Skin epidermis (tissue), 12 donors: ENCODE measurements at regions not wholly inside any gene's neighbourhood (a gene's known extent, or its start where the extent isn't known, plus 50 kb on each side); places are given as distances from the start of the nearest gene placed in this dataset.
"Not testable (repeated sequence)": the region's sequence is repeated elsewhere in the genome, so short reads cannot be mapped to it uniquely, and the experiment has no call there.

Experiments used
- H3K27ac ChIP-seq, 21 experiments: fragments of 200-600 bp; sonication (generic) in 11 of 21; one replicate each; pipeline ENCODE4 v1.5.0; 2020; ENCODE audit warnings: mild to moderate bottlenecking in 3 of 21, inconsistent platforms in 2 of 21, moderate library complexity in 2 of 21
- H3K4me3 ChIP-seq, 7 experiments: fragments of 200-600 bp; sonication (generic) in 2 of 7; one replicate each; pipeline ENCODE4 v1.5.0; 2020; ENCODE audit warnings: inconsistent platforms in 2 of 7, mild to moderate bottlenecking in 2 of 7, moderate library complexity in 1 of 7

GRCh38 chr4:130079027-130079426 lies 983.1 kb downstream of the C4orf33 start:
- not testable (repeated sequence) for H3K4me3 ChIP-seq, H3K27ac ChIP-seq

- H3K4me3 ChIP-seq, result no peak overlapping the region
- H3K27ac ChIP-seq, result no peak overlapping the region
Measured at GRCh38 chr4:130080872-130081451, 985.0 kb downstream of the C4orf33 start.

GRCh38 chr4:130090427-130090826 lies 994.5 kb downstream of the C4orf33 start:
- Histone ChIP-seq H3K27ac (no peak overlapping the region), H3K4me3 (no peak overlapping the region)

- H3K27ac ChIP-seq, result no peak overlapping the region
- H3K4me3 ChIP-seq, result no peak overlapping the region
Measured at GRCh38 chr4:130092187-130093015, 996.4 kb downstream of the C4orf33 start.

DNA sequence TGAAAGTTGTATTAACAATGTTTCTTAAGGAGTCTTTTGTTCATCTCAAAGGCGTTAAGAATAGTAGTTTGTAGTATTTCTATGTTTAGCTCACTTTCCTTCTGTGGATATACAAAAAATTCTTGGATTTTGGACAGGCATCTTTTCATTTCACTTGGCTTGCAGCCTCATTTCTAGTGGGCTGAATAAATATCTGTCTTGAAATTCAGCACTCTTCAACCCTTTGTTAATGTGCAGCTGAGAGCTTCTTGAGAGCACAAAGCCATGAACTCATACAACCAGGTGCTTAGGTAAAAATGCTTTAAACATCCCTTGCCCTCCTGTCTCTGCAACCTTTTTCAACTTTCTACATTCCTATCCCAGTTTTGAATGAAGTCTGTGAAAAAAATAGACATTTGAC lies 1003.2 kb downstream of the C4orf33 start:
- Histone ChIP-seq H3K27ac (no peak overlapping the region), H3K4me3 (no peak overlapping the region)

DNA sequence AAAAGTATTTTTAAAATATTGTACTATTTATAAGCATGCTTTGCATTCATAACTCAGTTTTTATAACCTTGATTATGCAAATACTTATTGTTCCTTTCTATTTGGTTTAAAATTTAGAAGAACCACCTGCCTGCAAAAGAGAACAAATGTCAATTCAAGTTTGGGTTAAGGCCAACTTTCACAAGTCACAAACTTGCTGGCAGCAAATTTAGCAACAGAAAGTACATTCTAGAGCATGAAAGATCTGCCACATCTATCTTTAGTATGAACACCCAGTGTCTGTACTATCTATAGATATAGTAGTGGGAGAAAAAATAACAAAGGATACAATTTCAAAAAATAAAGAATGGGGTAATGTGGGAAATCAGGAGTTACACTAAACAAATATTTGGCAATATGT lies 1014.2 kb downstream of the C4orf33 start:
- no peak overlapping the region for H3K4me3 ChIP-seq
- H3K27ac ChIP-seq, result no peak overlapping the region

- no peak overlapping the region for H3K4me3 ChIP-seq
- H3K27ac ChIP-seq, result no peak overlapping the region
Measured at GRCh38 chr4:130110770-130111169, 1014.8 kb downstream of the C4orf33 start.

DNA sequence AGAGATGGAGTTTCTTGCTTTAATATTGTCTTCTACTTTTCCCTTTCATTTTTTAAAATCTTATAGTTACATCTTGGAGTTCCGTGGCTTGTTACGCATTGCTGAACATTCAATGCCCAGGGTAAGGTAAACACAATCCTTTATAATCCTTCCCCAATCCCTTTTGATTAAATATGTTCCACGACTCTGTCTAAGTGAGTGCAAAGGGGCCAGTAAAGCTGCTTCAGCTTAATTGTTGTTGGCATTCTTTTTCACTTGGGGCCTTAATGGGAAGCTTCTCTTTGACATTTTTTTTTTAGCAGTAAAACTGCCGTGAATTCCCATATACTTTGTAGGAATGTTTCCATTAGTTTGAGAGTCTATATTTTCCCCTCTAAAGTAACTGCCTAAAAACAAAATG lies 1028.1 kb downstream of the C4orf33 start:
- Histone ChIP-seq H3K4me3 (no peak overlapping the region), H3K27ac (no peak overlapping the region)

GRCh38 chr4:130125467-130125866 lies 1029.5 kb downstream of the C4orf33 start:
- H3K27ac ChIP-seq, result no peak overlapping the region

GRCh38 chr4:130127297-130127696 lies 1031.3 kb downstream of the C4orf33 start:
- H3K4me3 ChIP-seq, result no peak overlapping the region
- no peak overlapping the region for H3K27ac ChIP-seq

More at GRCh38 chr4:130125467-130125866, 1029.5 kb downstream of the C4orf33 start:
- H3K4me3 ChIP-seq, result no peak overlapping the region

DNA sequence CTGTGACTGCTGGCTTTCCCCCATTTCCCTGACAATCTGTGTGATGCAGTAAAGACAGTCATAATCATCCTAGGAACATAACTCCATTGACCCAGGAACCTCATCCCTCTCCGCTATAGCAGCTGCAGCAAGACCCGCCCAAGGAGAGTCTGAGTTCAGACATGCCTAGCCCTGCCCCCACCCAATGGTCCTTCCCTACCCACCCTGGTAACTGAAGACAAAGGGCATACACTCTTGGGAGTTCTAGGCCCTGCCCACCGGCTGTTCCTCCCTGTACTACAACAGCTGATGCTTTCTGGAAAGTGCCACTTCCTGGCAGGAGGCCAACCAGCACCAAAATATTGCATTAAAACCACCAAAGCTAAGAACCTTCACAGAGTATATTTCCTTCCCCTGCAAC lies 1035.6 kb downstream of the C4orf33 start:
- no peak overlapping the region for H3K27ac ChIP-seq

DNA sequence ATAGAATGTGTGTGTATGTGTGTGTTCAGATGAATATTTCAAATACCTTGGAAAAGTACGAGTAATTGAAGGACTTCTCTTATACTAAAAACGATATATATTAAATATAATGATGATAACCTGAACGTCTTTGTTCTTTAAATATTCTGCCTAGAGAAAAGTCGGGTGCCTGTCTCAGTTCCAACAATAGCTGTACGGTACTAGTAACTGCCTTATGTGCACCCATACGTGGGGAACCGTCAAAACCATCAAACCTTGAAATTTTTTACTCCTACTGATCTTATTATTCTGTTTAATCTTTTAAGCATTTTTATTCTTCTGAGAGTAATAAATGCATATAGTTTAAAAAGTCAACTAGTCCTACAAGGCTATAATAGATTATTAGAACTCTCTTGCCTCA lies 1045.7 kb downstream of the C4orf33 start:
- no peak overlapping the region for H3K4me3 ChIP-seq
- no peak overlapping the region for H3K27ac ChIP-seq

More for the DNA sequence above, 1035.6 kb downstream of the C4orf33 start:
- H3K4me3 ChIP-seq, result no peak overlapping the region

DNA sequence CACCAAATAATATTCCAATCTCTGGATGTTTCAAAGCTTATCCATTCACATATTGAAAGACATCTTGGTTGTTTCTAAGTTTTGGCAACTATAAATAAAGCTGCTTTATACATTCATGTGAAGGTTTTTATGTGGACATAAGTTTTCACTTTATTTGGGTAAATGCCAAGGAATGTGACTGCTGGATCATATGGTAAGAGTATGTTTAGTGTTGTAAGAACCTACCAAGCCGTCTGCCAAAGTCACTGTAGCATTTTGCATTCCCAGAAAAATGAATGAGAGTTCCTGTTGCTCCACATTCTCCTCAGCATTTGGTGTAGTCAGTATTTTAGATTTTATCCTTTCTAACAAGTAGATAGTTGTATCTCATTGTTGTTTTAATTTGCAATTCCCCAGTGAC lies 1047.7 kb downstream of the C4orf33 start:
- H3K4me3 ChIP-seq, result no peak overlapping the region
- H3K27ac ChIP-seq, result no peak overlapping the region

- no peak overlapping the region for H3K4me3 ChIP-seq
- no peak overlapping the region for H3K27ac ChIP-seq
Measured at GRCh38 chr4:130146773-130147172, 1050.8 kb downstream of the C4orf33 start.

- Histone ChIP-seq H3K27ac (no peak overlapping the region), H3K4me3 (no peak overlapping the region)
Measured at GRCh38 chr4:130147641-130148040, 1051.7 kb downstream of the C4orf33 start.

- Histone ChIP-seq H3K27ac (no peak overlapping the region), H3K4me3 (no peak overlapping the region)
Measured at GRCh38 chr4:130154901-130155300, 1058.9 kb downstream of the C4orf33 start.

- no peak overlapping the region for H3K4me3 ChIP-seq
- no peak overlapping the region for H3K27ac ChIP-seq
Measured at GRCh38 chr4:130163701-130164100, 1067.7 kb downstream of the C4orf33 start.

DNA sequence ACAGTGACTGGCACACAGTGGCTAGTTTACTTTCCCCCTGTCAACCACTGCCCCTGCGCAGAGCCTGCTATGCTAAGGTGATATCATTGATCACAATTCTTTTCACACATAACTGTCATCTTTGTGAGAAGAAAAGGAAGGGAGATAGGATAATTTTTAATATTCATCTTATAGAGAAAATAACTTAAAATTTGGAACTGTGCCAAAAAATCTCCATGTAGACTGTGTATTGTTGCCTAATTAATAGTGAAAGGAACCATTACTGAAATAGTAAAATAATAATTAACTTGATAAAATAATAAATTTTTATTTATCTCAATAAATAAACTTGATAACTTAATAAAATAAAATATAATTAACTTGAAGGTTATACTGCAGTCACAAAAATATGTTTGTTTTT lies 1069.4 kb downstream of the C4orf33 start:
- H3K27ac ChIP-seq, result no peak overlapping the region
- H3K4me3 ChIP-seq, result no peak overlapping the region

- Histone ChIP-seq H3K4me3 (no peak overlapping the region), H3K27ac (no peak overlapping the region)
Measured at GRCh38 chr4:130172156-130172555, 1076.2 kb downstream of the C4orf33 start.

DNA sequence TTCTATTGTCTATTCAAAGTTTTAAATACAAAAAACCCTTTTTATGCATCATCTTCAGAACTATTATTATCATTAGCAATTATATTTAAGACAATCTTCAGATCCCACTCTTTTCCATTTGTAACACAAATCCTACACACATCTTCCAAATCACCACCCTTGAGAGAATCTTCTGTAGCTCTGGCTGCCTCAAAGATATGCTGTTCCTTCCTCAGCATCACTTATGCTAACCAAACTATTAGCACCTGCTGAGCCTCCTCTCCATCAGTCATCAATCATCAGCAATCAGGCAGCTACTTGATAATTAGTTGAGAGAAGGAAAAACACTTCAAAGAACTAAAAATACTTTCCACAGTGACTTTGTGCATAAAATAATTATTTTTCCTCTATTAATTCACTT lies 1082.2 kb downstream of the C4orf33 start:
- Histone ChIP-seq H3K27ac (no peak overlapping the region), H3K4me3 (no peak overlapping the region)

DNA sequence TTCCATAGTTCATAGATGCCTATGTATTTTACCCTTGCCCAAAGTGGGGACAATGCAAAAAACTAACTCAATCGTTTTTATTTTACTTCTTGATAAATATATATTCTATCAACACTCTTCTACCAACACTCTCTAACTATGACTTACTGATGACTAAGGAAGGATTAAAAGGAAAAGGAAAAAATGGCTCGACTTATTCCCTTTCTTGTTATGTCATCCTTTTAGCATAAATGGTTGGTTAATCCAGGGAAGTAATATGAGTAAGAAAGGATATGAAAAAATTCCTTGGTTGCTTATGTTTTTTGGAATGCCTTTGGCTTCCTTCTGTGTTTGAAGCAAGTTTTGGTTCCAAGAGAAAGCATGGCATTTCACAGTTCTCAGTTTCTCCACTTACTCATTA lies 1087.1 kb downstream of the C4orf33 start:
- H3K4me3 ChIP-seq, result no peak overlapping the region
- H3K27ac ChIP-seq, result no peak overlapping the region

GRCh38 chr4:130183766-130184165 lies 1087.8 kb downstream of the C4orf33 start:
- Histone ChIP-seq H3K4me3 (no peak overlapping the region), H3K27ac (no peak overlapping the region)
